Endothelial cell of umbilical vein (primary cell): ENCODE measurements at regions not wholly inside any gene's neighbourhood (a gene's known extent, or its start where the extent isn't known, plus 50 kb on each side); places are given as distances from the start of the nearest gene placed in this dataset.

Experiments used
- BruUV-seq: library from RNA; stranded (reverse); fragments of 400-500 nt; replicated peaks from 2 replicates; lab custom pipeline; 2021; lab: Mats Ljungman, UMichigan
- CTCF ChIA-PET: fragments of 300-600, 350-600 bp; sonication (Branson Sonifier 250); formaldehyde crosslinking; loops from one replicate; lab custom pipeline; 2021; ENCODE audit warnings: antibody characterized with exemption, inconsistent platforms; lab: Charles Lee
- POLR2A ChIA-PET: fragments of 300-600, 350-600 bp; sonication (Branson Sonifier 250); formaldehyde crosslinking; loops from one replicate; lab custom pipeline; 2021; ENCODE audit warnings: antibody characterized with exemption, inconsistent platforms; lab: Charles Lee
- DNase-seq: peaks from one replicate; pipeline ENCODE4 v3.0.0-alpha.2; 2011; ENCODE audit warnings: low read depth, low spot score
- FAIRE-seq: peaks from 2 replicates; lab custom pipeline; 2011; peaks lifted over from hg19 to GRCh38; lab: Jason Lieb, UNC
- H2AFZ ChIP-seq: 2 replicates; pipeline ENCODE4 v1.6.0; 2012; ENCODE audit warnings: low read depth, low read length, control low read depth, inconsistent platforms
- H3K27ac ChIP-seq: 2 replicates; pipeline ENCODE4 v1.5.1; 2011; ENCODE audit warnings: low read depth, mild to moderate bottlenecking, control low read depth, low read length, moderate library complexity; ENCODE audit not compliant: insufficient read depth
- H3K27me3 ChIP-seq, 2 experiments: 2 replicates each; pipeline versions ENCODE4 v1.6.0 to v1.6.1; 2011; ENCODE audit warnings: low read length in 2 of 2, mixed read lengths in 1 of 2; ENCODE audit not compliant: control insufficient read depth in 2 of 2, insufficient read depth in 2 of 2
- H3K36me3 ChIP-seq, 2 experiments: 2 replicates in 1 of 2; 3 replicates in 1 of 2; pipeline ENCODE4 v1.5.1; 2011; ENCODE audit warnings: low read length in 2 of 2, mild to moderate bottlenecking in 1 of 2, moderate library complexity in 1 of 2; ENCODE audit not compliant: control insufficient read depth in 2 of 2, insufficient read depth in 2 of 2; ENCODE audit errors: extremely low read depth in 1 of 2
- H3K4me1 ChIP-seq: 3 replicates; pipeline ENCODE4 v1.5.1; 2011; ENCODE audit warnings: mild to moderate bottlenecking, low read length; ENCODE audit not compliant: control insufficient read depth, insufficient read depth; ENCODE audit errors: extremely low read depth
- H3K4me2 ChIP-seq: 2 replicates; pipeline ENCODE4 v1.6.1; 2011; ENCODE audit warnings: low read length, control low read depth, mixed read lengths; ENCODE audit not compliant: insufficient read depth
- H3K4me3 ChIP-seq, 3 experiments: fragments of 200-600 bp in 1 of 3; sonication (generic), shearing (Covaris generic) in 1 of 3; replicated peaks in 1 of 3; 2 replicates each; pipeline ENCODE4 v1.5.1; 2011 to 2016; ENCODE audit warnings: control low read depth in 3 of 3, low read length in 3 of 3, mild to moderate bottlenecking in 2 of 3, inconsistent platforms in 1 of 3, low read depth in 1 of 3, moderate library complexity in 1 of 3; ENCODE audit not compliant: insufficient read depth in 1 of 3
- H3K79me2 ChIP-seq: 2 replicates; pipeline ENCODE4 v1.6.0; 2012; ENCODE audit warnings: low read length, inconsistent platforms; ENCODE audit not compliant: control insufficient read depth, insufficient read depth
- H3K9ac ChIP-seq: replicated peaks from 2 replicates; pipeline ENCODE3; 2011; ENCODE audit warnings: low read length, control low read depth; ENCODE audit not compliant: insufficient read depth; ENCODE audit errors: extremely low read depth
- H3K9me1 ChIP-seq: replicated peaks from 3 replicates; pipeline ENCODE4 v1.6.0; 2011; ENCODE audit warnings: mild to moderate bottlenecking, low read length; ENCODE audit not compliant: control insufficient read depth, insufficient read depth; ENCODE audit errors: extremely low read depth
- H3K9me3 ChIP-seq: replicated peaks from 2 replicates; pipeline ENCODE4 v1.5.1; 2012; ENCODE audit warnings: low read length, inconsistent platforms; ENCODE audit not compliant: control insufficient read depth, insufficient read depth
- H4K20me1 ChIP-seq: replicated peaks from 2 replicates; pipeline ENCODE3; 2011; ENCODE audit warnings: mild to moderate bottlenecking, low read length; ENCODE audit not compliant: control insufficient read depth, insufficient read depth; ENCODE audit errors: extremely low read depth
- CTCF ChIP-seq, 2 donors: IDR thresholded peaks; 1 replicate in 1 of 2; 2 replicates in 1 of 2; pipeline ENCODE4 v1.5.1; 2011; ENCODE audit warnings: low read length in 2 of 2, mild to moderate bottlenecking in 2 of 2, moderate library complexity in 2 of 2, control low read depth in 1 of 2, inconsistent platforms in 1 of 2, low read depth in 1 of 2; ENCODE audit not compliant: insufficient read depth in 1 of 2; ENCODE audit errors: extremely low read depth in 1 of 2
- EZH2 ChIP-seq: IDR thresholded peaks from 2 replicates; pipeline ENCODE4 v1.6.1; 2012; ENCODE audit warnings: borderline replicate concordance, low read depth, mild to moderate bottlenecking, moderate library complexity, low read length, inconsistent platforms; ENCODE audit not compliant: severe bottlenecking
- FOS ChIP-seq: IDR thresholded peaks from 2 replicates; pipeline ENCODE4 v1.6.1; 2011; ENCODE audit warnings: mild to moderate bottlenecking, low read length, moderate library complexity, borderline replicate concordance; ENCODE audit not compliant: insufficient read depth
- GATA2 ChIP-seq: IDR thresholded peaks from 2 replicates; pipeline ENCODE4 v1.7.0; 2011; ENCODE audit warnings: low read depth, mild to moderate bottlenecking, moderate library complexity, mixed read lengths, low read length; ENCODE audit not compliant: insufficient read length, insufficient read depth
- JUN ChIP-seq: IDR thresholded peaks from 2 replicates; pipeline ENCODE4 v1.6.1; 2011; ENCODE audit warnings: borderline replicate concordance, low read depth; ENCODE audit not compliant: insufficient read length, insufficient read depth
- MYC ChIP-seq: IDR thresholded peaks from one replicate; pipeline ENCODE4 v1.6.1; 2011; ENCODE audit warnings: mild to moderate bottlenecking, low read depth, low read length
- POLR2A ChIP-seq: IDR thresholded peaks from 2 replicates; pipeline ENCODE4 v1.6.1; 2012; ENCODE audit warnings: low read depth, mild to moderate bottlenecking, control low read depth, low read length
- POLR2AphosphoS5 ChIP-seq: IDR thresholded peaks from 2 replicates; pipeline ENCODE4 v1.6.1; 2012; ENCODE audit warnings: low read depth, mild to moderate bottlenecking, control low read depth, low read length, moderate library complexity; ENCODE audit not compliant: insufficient read depth
- dilution Hi-C: fragments of 300-500 bp; cut with MboI; formaldehyde crosslinking; loops from one replicate; pipeline ENCODE4 v1.15.0; 2019; ENCODE audit warnings: low sequenced_read_pairs; ENCODE audit not compliant: extremely low pct_ligation_motif_present
- intact Hi-C: fragments of 100-400 bp; cut with micrococcal nuclease; formaldehyde crosslinking; loops from one replicate; pipeline ENCODE4 v1.10.0; 2022
- TF ChIP-seq, protein P1 (sequence below): IDR thresholded peaks from 2 replicates; pipeline ENCODE4 v1.6.1; 2011; ENCODE audit not compliant: insufficient read depth, insufficient read length

DNA sequence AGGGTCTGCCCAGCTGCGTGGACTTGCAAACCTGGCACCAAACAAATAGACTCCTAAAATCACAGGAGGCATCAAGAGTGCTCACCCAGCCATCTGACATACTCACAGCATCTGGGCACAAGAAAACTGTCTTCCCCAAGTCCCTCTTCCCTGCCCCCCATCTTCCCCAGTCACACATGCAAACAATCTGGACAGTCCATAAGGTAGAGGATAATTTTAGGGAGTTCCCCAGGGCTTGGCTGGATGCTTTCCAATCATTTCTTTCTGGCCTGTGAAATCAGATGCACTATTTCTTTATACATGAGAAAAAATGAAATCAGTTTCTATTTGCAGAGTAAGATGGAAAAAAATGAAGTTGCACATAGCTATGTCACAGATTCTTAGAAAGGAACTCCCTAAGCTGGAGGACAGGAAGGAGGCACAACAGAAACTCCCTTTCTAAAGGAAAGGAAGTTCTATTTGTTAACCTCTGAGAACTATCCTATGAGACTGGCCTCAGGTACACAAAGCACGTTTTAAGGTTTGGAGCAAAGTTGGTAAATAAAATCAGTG lies 342.3 kb downstream of the HNRNPD start:
- FAIRE-seq = no peak
- intact Hi-C loops = no loop called here

GRCh38 chr4:82017680-82018079 lies 356.1 kb downstream of the HNRNPD start:
- CTCF ChIA-PET = no interaction called here
- H3K4me1 ChIP-seq = no peaks in the 10 kb centered on the region
- H4K20me1 ChIP-seq = no peaks in the 10 kb centered on the region
- no peaks in the 10 kb centered on the region for H3K79me2 ChIP-seq
- no TSS peak for BruUV-seq
- H3K9me3 ChIP-seq = no peaks in the 10 kb centered on the region
- intact Hi-C loops = no loop called here
- H3K4me3 ChIP-seq = no peak overlapping the region
- TF ChIP-seq EZH2 (no peak), MYC (no peak), GATA2 (no peak), JUN (no peak), FOS (no peak), POLR2A (no peak), POLR2AphosphoS5 (no peak), CTCF (IDR thresholded peaks at IDR 0.05; ENCODE audit: extremely low read depth in 1 of 2, insufficient read depth in 1 of 2, low read depth in 1 of 2, low read length in 2 of 2) (no peak)
- TF ChIP-seq, protein P1, sequence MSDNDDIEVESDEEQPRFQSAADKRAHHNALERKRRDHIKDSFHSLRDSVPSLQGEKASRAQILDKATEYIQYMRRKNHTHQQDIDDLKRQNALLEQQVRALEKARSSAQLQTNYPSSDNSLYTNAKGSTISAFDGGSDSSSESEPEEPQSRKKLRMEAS = no peak
- H3K9ac ChIP-seq = no peak overlapping the region
- no peaks in the 10 kb centered on the region for H3K36me3 ChIP-seq
- H3K27ac ChIP-seq = no peak overlapping the region
- H3K9me1 ChIP-seq = no peaks in the 10 kb centered on the region
- DNase-seq (peak; percentile 7), FAIRE-seq (no peak)
- no peak overlapping the region for H2AFZ ChIP-seq
- POLR2A ChIA-PET = no interaction called here
- dilution Hi-C loops = no loop called here
- no peak overlapping the region for H3K4me2 ChIP-seq
- no peaks in the 10 kb centered on the region for H3K27me3 ChIP-seq

More for the DNA sequence above, 342.3 kb downstream of the HNRNPD start:
- H3K9me1 ChIP-seq = no peaks in the 10 kb centered on the region
- no peak overlapping the region for H3K9ac ChIP-seq
- ChIA-PET CTCF (no interaction called here), POLR2A (no interaction called here)
- no peaks in the 10 kb centered on the region for H3K27me3 ChIP-seq
- DNase-seq = no peak
- no peaks in the 10 kb centered on the region for H4K20me1 ChIP-seq
- no peak for TF ChIP-seq FOS
- no peak for TF ChIP-seq POLR2AphosphoS5
- TF ChIP-seq, protein P1 = no peak
- TF ChIP-seq POLR2A = no peak
- TF ChIP-seq MYC = no peak
- no peak for TF ChIP-seq GATA2
- no peaks in the 10 kb centered on the region for H3K9me3 ChIP-seq
- no peaks in the 10 kb centered on the region for H3K4me1 ChIP-seq
- H3K4me3 ChIP-seq = no peak overlapping the region
- H3K36me3 ChIP-seq = no peaks in the 10 kb centered on the region
- no peak overlapping the region for H3K27ac ChIP-seq
- dilution Hi-C loops = no loop called here
- H3K4me2 ChIP-seq = no peak overlapping the region
- no TSS peak for BruUV-seq
- no peak overlapping the region for H2AFZ ChIP-seq
- H3K79me2 ChIP-seq = no peaks in the 10 kb centered on the region
